HL-60 (cell line): ENCODE measurements at regions not wholly inside any gene's neighbourhood (a gene's known extent, or its start where the extent isn't known, plus 50 kb on each side); places are given as distances from the start of the nearest gene placed in this dataset.

Experiments used
- DNase-seq, 2 experiments: peaks; one replicate each; pipeline ENCODE4 v3.0.0-alpha.2; 2010 to 2020; ENCODE audit warnings: low read depth in 1 of 2, low spot score in 1 of 2
- H3K27ac ChIP-seq: fragments of 250-450 bp; sonication (Bioruptor Pico); replicated peaks from 2 replicates; pipeline ENCODE4 v1.5.1; 2020; ENCODE audit warnings: mild to moderate bottlenecking, moderate library complexity
- H3K27me3 ChIP-seq: fragments of 250-450 bp; sonication (Bioruptor Pico); 2 replicates; pipeline ENCODE4 v1.5.1; 2021; ENCODE audit warnings: mild to moderate bottlenecking, moderate library complexity; ENCODE audit not compliant: insufficient read depth, poor library complexity, severe bottlenecking
- H3K4me3 ChIP-seq: replicated peaks from 2 replicates; pipeline ENCODE4 v1.5.1; 2011; ENCODE audit warnings: mild to moderate bottlenecking, control low read depth, low read length; ENCODE audit not compliant: insufficient read depth
- GABPA ChIP-seq: IDR thresholded peaks from 2 replicates; pipeline ENCODE4 v1.6.1; 2012; ENCODE audit warnings: low read depth
- POLR2AphosphoS5 ChIP-seq: IDR thresholded peaks from 2 replicates; pipeline ENCODE4 v1.6.1; 2012; ENCODE audit warnings: low read depth
- REST ChIP-seq: IDR thresholded peaks from 2 replicates; pipeline ENCODE4 v1.6.1; 2012; ENCODE audit warnings: low read depth; ENCODE audit not compliant: insufficient replicate concordance
- SPI1 ChIP-seq: IDR thresholded peaks from 2 replicates; pipeline ENCODE4 v1.6.1; 2012; ENCODE audit warnings: low read depth, mild to moderate bottlenecking, borderline replicate concordance
- TF ChIP-seq, protein P1 (sequence below): IDR thresholded peaks from one replicate; pipeline ENCODE4 v1.5.1; 2011; ENCODE audit warnings: low read length, control low read depth, inconsistent platforms; ENCODE audit not compliant: insufficient read depth

DNA sequence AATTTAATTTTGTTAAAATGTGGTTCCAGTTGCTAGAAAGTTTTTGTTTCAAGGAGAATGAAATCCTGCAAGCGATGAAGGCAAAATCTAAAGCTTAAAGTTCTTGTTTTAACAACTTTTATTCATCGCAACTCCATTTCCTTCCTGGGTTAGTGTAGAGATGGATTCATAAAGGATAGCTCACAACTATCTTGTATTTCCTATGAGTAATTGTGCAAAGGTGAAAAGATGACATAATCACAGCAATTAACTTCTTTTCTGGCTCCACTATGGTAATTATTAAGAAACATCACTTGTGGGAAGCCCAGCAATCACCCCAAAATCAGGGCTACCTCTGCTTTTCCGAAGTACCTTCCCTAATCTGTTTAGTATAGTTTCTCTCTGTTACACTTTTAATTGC lies 80.8 kb upstream of the SEMA6A start:
- TF ChIP-seq POLR2AphosphoS5 (no peak), GABPA (no peak), SPI1 (no peak), REST (no peak)
- TF ChIP-seq, protein P1, sequence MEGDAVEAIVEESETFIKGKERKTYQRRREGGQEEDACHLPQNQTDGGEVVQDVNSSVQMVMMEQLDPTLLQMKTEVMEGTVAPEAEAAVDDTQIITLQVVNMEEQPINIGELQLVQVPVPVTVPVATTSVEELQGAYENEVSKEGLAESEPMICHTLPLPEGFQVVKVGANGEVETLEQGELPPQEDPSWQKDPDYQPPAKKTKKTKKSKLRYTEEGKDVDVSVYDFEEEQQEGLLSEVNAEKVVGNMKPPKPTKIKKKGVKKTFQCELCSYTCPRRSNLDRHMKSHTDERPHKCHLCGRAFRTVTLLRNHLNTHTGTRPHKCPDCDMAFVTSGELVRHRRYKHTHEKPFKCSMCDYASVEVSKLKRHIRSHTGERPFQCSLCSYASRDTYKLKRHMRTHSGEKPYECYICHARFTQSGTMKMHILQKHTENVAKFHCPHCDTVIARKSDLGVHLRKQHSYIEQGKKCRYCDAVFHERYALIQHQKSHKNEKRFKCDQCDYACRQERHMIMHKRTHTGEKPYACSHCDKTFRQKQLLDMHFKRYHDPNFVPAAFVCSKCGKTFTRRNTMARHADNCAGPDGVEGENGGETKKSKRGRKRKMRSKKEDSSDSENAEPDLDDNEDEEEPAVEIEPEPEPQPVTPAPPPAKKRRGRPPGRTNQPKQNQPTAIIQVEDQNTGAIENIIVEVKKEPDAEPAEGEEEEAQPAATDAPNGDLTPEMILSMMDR = no peak
- H3K27ac ChIP-seq = no peak overlapping the region
- H3K4me3 ChIP-seq = no peak overlapping the region
- no peak for DNase-seq
- no peaks in the 10 kb centered on the region for H3K27me3 ChIP-seq

DNA sequence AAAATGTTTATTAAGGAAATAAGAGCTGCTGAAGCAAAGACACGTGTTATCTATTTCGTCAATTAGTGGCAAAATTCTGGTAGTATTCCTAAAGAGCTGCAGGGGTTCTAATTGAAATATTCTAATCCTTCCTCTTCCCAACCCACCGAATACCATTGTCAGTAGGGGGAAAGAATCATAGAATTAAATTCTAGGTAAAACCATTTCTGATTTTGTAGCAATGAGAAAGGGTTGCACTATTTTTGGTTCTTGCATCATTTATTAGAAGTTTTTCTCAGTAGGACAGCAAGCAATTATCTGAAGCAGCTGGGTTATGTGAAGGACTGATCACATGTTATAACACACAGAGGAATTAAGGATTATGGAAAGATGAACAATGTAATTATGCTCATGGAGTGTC lies 80.3 kb upstream of the SEMA6A start:
- Histone ChIP-seq H3K27me3 (no peaks in the 10 kb centered on the region), H3K4me3 (no peak overlapping the region), H3K27ac (no peak overlapping the region)
- no peak for DNase-seq
- TF ChIP-seq REST (no peak), GABPA (no peak), SPI1 (no peak), POLR2AphosphoS5 (no peak)
- TF ChIP-seq, protein P1 = no peak

GRCh38 chr5:116652903-116653302 lies 78.3 kb upstream of the SEMA6A start:
- H3K4me3 ChIP-seq = no peak overlapping the region
- no peak for DNase-seq
- no peaks in the 10 kb centered on the region for H3K27me3 ChIP-seq
- no peak overlapping the region for H3K27ac ChIP-seq
- TF ChIP-seq SPI1 (no peak), GABPA (no peak), REST (no peak), POLR2AphosphoS5 (no peak)
- TF ChIP-seq, protein P1 = no peak
